ENCODE measurements at regions not wholly inside any gene's neighbourhood (a gene's known extent, or its start where the extent isn't known, plus 50 kb on each side); places are given as distances from the start of the nearest gene placed in this dataset.

GRCh38 chr1:223489439-223489838 is 96.2 kb downstream of the CCDC185 start:
- no peak for DNase-seq

GRCh38 chr1:223490256-223490655 is 97.0 kb downstream of the CCDC185 start:
- DNase-seq, result no peak
